ENCODE measurements at regions not wholly inside any gene's neighbourhood (a gene's known extent, or its start where the extent isn't known, plus 50 kb on each side); places are given as distances from the start of the nearest gene placed in this dataset.

DNA sequence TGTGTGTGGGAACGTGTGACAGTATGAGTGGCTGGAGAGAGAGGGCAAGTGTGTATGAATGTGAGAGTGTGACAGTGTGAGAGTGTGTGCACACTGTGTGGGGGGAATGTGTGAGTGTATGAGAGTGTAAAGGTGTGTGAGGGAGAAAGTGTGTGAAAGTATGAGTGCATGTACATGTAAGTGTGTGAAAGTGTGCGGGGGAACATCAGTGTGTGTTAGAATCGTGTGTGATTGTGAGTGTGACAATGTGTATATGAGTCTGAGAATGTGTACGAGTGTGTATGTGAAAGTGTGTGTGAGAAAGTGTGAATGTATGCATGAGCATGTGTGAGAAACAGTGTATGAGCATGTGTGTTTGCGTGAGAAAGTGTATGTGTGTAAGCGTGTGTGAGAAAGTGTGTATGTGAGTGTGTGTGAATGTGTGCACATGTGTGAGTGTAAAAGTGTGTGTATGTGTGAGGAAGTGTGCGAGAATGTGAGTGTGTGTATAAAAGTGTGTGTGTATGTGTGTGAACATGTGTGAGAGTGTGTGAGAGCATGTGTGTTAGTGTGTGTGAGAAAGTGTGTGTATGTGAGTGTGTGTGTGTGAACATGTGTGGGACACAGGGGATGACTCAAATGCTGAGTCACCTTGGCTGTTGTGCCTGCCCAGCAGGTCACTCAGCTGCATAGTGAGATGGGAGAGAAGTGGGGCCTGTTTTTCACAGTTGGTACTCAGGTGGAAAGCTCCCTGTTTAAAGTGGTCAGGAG is 220.5 kb upstream of the TBX3 start:
- Histone ChIP-seq H3K9me3 (ENCODE audit: control insufficient read depth in 1 of 2, insufficient read depth in 1 of 2, low read depth in 1 of 2, low read length in 2 of 2) (no peaks in the 10 kb centered on the region), H4K20me1 (ENCODE audit: insufficient read depth) (no peaks in the 10 kb centered on the region), H3K27ac (ENCODE audit: low read depth, low read length) (no peak overlapping the region), H3K9ac (ENCODE audit: low read length) (no peak overlapping the region), H2AFZ (ENCODE audit: low read depth, low read length, poor library complexity, severe bottlenecking) (no peak overlapping the region), H3K79me2 (ENCODE audit: insufficient read depth, low read length) (no peaks in the 10 kb centered on the region), H3K4me2 (ENCODE audit: low read length) (0 out of 2 replicates have a peak overlapping the region, but pooled peaks have one; percentile 4), H3K36me3 (ENCODE audit: control insufficient read depth in 1 of 2, insufficient read depth in 2 of 2, low read length in 2 of 2) (no peaks in the 10 kb centered on the region), H3K9me2 (ENCODE audit: insufficient read depth) (no peaks in the 10 kb centered on the region), H3K27me3 (ENCODE audit: insufficient read depth, low read length) (no peaks in the 10 kb centered on the region), H3K4me3 (replicated peaks in 1 of 2; ENCODE audit: low read depth in 1 of 2, low read length in 2 of 2) (no peak overlapping the region), H3K4me1 (ENCODE audit: control insufficient read depth in 1 of 2, insufficient read depth in 2 of 2, low read length in 2 of 2) (peaks cover 0 to 9% of the 10 kb centered on the region in 2 experiments; a peak in 1 of 4 replicates)
- no TSS peak for BruUV-seq (replicated peaks)
- ATAC-seq, result peak; percentile 38; the same call in 1 of the 2 replicates
- peak; percentile 8 for DNase-seq (ENCODE audit: low read depth, low spot score)
- intact Hi-C loops (cut with micrococcal nuclease), result no loop called here
- ChIA-PET POLR2A (no interaction called here), CTCF (no interaction called here), RAD21 (ENCODE audit: low non-redundant PET in 1 of 2, low total read pairs in 2 of 2, uncharacterized antibody in 2 of 2, unreplicated experiment in 2 of 2) (no interaction called here)
- no peak for TF ChIP-seq CTCF (IDR thresholded peaks at IDR 0.05 in 2 of 3, conservative IDR thresholded peaks at IDR 0.05 in 1 of 3; ENCODE audit: borderline replicate concordance in 1 of 3, insufficient read depth in 1 of 3, low read depth in 2 of 3, low read length in 2 of 3)
- no peak for TF ChIP-seq REST (IDR thresholded peaks at IDR 0.05; ENCODE audit: low read depth)
- peak; percentile 48 for TF ChIP-seq JUND (IDR thresholded peaks at IDR 0.05)
- TF ChIP-seq, protein P1, sequence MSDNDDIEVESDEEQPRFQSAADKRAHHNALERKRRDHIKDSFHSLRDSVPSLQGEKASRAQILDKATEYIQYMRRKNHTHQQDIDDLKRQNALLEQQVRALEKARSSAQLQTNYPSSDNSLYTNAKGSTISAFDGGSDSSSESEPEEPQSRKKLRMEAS (IDR thresholded peaks at IDR 0.05), result 0 out of 2 replicates have a peak, but pooled peaks have one; percentile 15
- TF ChIP-seq FOSL1 (IDR thresholded peaks at IDR 0.05; ENCODE audit: low read depth), result peak; percentile 64
- TF ChIP-seq POLR2AphosphoS5 (IDR thresholded peaks at IDR 0.05; ENCODE audit: low read depth, low read length), result no peak
- TF ChIP-seq ELF1 (IDR thresholded peaks at IDR 0.05; ENCODE audit: borderline replicate concordance, low read depth), result no peak
- TF ChIP-seq YY1 (IDR thresholded peaks at IDR 0.05; ENCODE audit: extremely low read depth, insufficient replicate concordance, low read depth, low read length), result no peak
- peak; percentile 64; the same call in 1 of the 2 replicates for TF ChIP-seq CBX3 (IDR thresholded peaks at IDR 0.05; ENCODE audit: low read depth)
- no peak for TF ChIP-seq POLR2A (IDR thresholded peaks at IDR 0.05; ENCODE audit: borderline replicate concordance, extremely low read depth, insufficient read depth, insufficient read length)
- TF ChIP-seq RAD21 (IDR thresholded peaks at IDR 0.05; ENCODE audit: low read depth), result no peak
- TF ChIP-seq SP1 (IDR thresholded peaks at IDR 0.05; ENCODE audit: low read depth), result peak; percentile 32; the same call in 1 of the 2 replicates
- no peak for TF ChIP-seq ZFX (IDR thresholded peaks at IDR 0.05)
- no peak for TF ChIP-seq TCF7L2 (IDR thresholded peaks at IDR 0.05; ENCODE audit: borderline replicate concordance, extremely low read depth, insufficient read depth, insufficient read length)
- TF ChIP-seq, protein P2, sequence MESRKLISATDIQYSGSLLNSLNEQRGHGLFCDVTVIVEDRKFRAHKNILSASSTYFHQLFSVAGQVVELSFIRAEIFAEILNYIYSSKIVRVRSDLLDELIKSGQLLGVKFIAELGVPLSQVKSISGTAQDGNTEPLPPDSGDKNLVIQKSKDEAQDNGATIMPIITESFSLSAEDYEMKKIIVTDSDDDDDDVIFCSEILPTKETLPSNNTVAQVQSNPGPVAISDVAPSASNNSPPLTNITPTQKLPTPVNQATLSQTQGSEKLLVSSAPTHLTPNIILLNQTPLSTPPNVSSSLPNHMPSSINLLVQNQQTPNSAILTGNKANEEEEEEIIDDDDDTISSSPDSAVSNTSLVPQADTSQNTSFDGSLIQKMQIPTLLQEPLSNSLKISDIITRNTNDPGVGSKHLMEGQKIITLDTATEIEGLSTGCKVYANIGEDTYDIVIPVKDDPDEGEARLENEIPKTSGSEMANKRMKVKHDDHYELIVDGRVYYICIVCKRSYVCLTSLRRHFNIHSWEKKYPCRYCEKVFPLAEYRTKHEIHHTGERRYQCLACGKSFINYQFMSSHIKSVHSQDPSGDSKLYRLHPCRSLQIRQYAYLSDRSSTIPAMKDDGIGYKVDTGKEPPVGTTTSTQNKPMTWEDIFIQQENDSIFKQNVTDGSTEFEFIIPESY (IDR thresholded peaks at IDR 0.05; ENCODE audit: extremely low read depth, insufficient replicate concordance, low read length), result no peak
- no peak for TF ChIP-seq EGR1 (IDR thresholded peaks at IDR 0.05; ENCODE audit: low read depth)
- TF ChIP-seq SIN3A (IDR thresholded peaks at IDR 0.05; ENCODE audit: low read depth), result no peak
- no peak for TF ChIP-seq ZNF274 (IDR thresholded peaks at IDR 0.05; ENCODE audit: low read depth, low read length)
- TF ChIP-seq EZH2 (IDR thresholded peaks at IDR 0.05), result no peak
- TF ChIP-seq ATF3 (IDR thresholded peaks at IDR 0.05), result no peak

All from HCT116 (cell line).